Suprapubic skin (tissue), 4 donors: ENCODE measurements at regions not wholly inside any gene's neighbourhood (a gene's known extent, or its start where the extent isn't known, plus 50 kb on each side); places are given as distances from the start of the nearest gene placed in this dataset.

Experiments
- POLR2A ChIP-seq, 2 donors: fragments of 450-650 bp; IDR thresholded peaks; one replicate each; pipeline ENCODE4 v1.6.1; 2017; ENCODE audit warnings: antibody characterized with exemption in 2 of 2, mild to moderate bottlenecking in 2 of 2, moderate library complexity in 2 of 2
- POLR2AphosphoS5 ChIP-seq, 3 donors: sonication (generic); formaldehyde crosslinking; IDR thresholded peaks; one replicate each; pipeline ENCODE4 v1.6.1; 2017; ENCODE audit warnings: antibody characterized with exemption in 3 of 3
- TF ChIP-seq, protein P1 (sequence below), 2 donors: fragments of 200-600 bp in 1 of 2; fragments of 450-650 bp in 1 of 2; sonication (generic) in 1 of 2; IDR thresholded peaks; one replicate each; pipeline ENCODE4 v1.5.1; 2016 to 2019; ENCODE audit warnings: antibody characterized with exemption in 2 of 2, mild to moderate bottlenecking in 1 of 2, moderate library complexity in 1 of 2

GRCh38 chr5:14986413-14986812 lies 114.8 kb upstream of the ANKH start:
- TF ChIP-seq POLR2AphosphoS5 (IDR thresholded peaks at IDR 0.05) (no peak), POLR2A (IDR thresholded peaks at IDR 0.05) (no peak)
- TF ChIP-seq, protein P1, sequence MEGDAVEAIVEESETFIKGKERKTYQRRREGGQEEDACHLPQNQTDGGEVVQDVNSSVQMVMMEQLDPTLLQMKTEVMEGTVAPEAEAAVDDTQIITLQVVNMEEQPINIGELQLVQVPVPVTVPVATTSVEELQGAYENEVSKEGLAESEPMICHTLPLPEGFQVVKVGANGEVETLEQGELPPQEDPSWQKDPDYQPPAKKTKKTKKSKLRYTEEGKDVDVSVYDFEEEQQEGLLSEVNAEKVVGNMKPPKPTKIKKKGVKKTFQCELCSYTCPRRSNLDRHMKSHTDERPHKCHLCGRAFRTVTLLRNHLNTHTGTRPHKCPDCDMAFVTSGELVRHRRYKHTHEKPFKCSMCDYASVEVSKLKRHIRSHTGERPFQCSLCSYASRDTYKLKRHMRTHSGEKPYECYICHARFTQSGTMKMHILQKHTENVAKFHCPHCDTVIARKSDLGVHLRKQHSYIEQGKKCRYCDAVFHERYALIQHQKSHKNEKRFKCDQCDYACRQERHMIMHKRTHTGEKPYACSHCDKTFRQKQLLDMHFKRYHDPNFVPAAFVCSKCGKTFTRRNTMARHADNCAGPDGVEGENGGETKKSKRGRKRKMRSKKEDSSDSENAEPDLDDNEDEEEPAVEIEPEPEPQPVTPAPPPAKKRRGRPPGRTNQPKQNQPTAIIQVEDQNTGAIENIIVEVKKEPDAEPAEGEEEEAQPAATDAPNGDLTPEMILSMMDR (IDR thresholded peaks at IDR 0.05): no peak
